HG02798 (cell line): ENCODE measurements at regions not wholly inside any gene's neighbourhood (a gene's known extent, or its start where the extent isn't known, plus 50 kb on each side); places are given as distances from the start of the nearest gene placed in this dataset.
A peak's percentile ranks its signal among the peaks of the same experiment; 100 is the strongest.

Source experiments
- ATAC-seq: cut with Tn5 transposase; IDR thresholded peaks from one replicate; pipeline ENCODE4 v1.9.1; 2021; ENCODE audit warnings: mild to moderate bottlenecking; ENCODE audit not compliant: unreplicated experiment, poor library complexity

DNA sequence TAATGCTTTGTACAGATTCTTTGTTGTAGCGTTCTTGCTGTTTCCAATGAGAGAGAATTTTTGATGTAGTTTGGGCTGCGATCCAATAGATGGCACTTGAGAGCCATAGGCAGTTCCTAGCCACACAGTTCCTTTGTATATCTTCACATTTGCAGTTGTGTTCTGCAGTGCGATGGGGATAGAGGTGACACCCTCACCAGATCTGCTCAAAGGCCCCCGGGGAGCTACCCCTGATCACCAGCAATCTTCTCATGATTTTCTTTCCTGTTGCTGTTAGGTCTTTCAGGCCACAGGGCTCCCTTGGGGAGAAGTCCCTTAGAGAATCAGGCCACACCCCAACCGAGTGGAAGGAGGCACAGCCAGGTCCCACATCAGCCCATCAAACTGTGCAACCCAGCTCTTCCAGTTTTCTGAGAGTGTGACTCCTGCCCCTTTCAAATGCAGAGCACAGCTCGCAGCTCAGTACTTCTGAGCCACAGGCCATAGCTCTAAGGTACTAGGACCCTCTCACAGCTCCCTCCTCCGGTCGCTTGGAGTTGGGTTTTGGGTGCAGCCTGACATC lies 353.7 kb downstream of the SLCO4C1 start:
- ATAC-seq = peak; percentile 83

DNA sequence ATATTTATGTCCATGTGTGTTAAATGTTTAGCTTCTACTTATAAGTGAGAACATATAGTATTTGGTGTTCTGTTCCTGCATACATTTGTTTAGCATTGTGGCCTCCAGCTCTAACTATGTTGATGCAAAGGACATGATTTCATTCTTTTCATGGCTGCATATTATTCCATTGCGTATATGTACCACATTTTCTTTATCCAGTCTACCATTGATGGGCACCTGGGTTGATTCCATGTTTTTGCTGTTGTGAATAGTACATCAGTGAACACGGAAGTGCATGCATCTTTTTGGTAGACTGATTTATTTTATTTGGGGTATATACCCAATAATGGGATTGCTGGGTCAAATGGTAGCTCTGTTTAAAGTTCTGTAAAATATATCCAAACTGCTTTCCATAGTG lies 359.0 kb downstream of the SLCO4C1 start:
- no peak for ATAC-seq

DNA sequence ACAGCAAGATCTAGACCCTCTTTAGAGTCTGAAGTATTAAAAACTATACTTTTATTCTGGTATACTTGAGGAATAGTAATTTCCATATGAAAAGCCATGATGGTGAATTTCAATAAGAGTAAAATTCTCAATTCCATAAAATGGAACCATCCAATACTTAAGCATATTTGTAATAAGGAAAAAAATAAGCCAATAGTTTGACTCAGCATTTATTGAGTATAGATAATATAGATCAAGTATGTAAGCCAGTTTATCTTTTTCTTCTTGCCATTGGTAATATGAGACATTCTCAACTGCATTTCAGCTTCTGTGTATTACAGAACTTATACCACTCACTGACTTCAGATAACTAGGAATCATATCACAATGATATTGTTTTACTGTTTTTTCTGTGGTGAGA lies 361.0 kb downstream of the SLCO4C1 start:
- no peak for ATAC-seq

DNA sequence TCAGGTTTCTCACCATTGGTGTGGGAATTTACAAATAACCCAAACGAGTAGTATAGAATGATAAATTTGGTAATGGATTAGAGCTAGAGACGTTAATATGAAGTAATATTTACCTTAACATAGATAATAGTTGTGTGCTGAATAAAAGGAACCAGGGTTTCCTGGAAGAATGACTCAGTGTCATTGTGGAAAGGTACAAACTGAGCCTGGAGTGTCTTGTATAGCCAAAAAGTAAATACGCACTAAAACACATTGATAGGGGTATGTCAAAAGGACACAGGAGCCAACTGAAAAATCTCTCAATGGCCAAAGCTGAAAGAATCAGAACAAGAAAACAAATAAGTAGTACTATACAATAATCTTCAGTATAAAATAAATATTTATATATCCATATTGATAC lies 363.5 kb downstream of the SLCO4C1 start:
- ATAC-seq = no peak

DNA sequence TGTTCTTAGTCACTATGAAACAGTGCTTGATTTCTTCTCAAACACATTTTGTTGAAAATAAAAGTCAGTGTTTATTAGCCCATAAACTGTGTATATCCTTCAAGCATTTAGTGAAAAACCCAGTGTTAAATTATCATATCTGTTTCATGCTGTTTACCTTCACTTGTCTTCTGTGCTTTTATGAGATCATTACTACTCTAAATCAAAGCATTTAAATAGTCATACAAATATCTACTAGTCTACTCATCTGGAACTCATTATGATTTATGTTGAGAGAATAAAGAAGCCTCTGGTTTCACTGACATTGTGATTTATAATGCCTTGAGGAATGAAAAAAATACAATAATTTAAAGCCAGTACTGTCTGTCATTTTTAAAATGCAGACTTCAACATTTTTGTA lies 366.5 kb downstream of the SLCO4C1 start:
- no peak for ATAC-seq

DNA sequence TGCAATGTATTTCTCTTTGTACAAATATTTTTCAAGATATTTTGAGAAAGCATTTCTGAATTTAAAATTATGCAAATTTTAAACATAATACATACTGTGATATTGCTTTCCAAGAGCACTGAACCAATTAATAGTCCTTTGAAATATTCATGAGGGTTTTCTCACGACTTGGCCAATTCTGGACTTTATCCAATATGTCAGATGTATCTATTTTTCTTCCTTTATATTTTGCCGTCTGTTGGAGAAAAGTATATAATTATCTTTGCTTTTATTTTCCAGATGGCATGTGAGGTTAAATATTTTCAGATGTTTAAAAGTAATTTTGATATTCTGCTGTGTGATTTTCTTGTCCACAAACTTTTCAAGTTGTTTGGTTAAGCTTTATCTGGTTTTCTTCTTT lies 378.9 kb downstream of the SLCO4C1 start:
- no peak for ATAC-seq

DNA sequence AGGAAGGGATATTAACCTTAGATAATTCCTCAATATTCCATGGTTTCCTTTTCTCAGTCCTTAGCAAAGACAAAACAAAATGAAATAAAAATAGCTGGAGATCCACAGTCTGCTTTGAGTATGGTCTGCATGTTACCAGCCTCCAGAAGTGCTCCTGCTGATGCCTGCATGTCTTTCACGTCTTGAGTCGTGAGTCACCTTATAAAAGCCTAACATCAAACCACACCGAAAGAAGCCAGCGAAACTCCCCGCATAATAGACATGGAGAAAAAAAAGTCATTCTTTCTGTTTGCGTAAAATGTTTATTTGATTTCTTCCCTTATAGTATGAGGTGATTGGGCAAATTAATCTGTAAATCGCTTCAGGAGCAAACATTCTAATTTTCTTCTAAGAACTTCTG lies 380.5 kb downstream of the SLCO4C1 start:
- no peak for ATAC-seq

DNA sequence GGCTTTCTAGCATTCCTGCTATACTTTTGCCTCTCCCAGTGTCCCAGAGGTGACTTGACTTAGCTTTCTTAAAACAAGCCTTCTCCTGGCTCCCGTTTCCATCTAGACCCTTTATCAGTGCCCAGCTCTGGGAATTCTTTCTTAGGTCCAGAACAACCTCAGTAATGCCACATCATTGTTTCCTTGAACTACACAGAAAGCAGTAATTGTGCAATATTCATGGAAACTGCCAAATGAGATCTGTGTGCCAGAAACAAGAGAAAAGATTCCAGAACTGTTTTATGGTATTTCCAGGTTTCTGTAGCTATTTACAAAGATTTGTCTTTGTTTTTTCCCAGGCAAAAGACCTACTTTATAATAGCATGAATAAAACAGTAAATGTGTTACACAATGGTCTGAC lies 391.3 kb downstream of the SLCO4C1 start:
- no peak for ATAC-seq

DNA sequence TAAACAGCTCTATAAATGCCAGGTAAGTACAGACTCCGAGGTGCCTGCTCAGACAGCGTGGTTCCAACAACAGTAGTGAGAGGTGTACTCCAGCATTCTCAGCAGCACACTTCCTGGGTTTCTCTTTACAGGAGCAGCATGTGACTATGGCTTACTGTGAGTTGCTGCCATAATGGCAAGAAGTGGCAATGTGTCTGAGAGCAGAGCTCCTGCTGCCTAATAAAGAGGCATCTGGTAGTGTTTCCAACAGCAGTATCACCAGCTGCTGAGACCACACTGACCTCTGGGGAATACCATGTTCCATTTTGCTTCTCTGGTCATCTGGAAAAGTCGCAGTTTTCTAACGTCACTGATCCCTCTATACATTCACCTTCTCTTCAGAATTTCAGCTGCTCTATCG lies 398.2 kb downstream of the SLCO4C1 start:
- ATAC-seq = peak; percentile 37

DNA sequence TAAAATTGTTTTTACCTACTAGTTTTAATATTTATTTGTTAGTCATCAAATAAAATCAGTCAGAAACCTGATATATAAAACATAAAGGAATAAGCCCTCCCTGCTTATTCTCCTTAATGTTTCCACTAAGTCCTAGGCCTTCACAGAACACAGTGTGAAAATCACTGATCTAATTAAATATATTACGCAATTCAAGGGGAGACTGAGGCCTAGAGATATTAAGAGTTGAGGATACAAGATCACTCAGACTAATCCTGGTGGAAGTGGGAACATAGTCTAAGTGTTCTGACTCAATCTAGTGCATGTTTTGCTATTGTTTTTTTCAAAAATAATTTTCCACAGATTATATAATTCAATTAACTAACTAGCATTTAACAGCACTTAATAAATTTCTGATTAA lies 401.1 kb downstream of the SLCO4C1 start:
- no peak for ATAC-seq

DNA sequence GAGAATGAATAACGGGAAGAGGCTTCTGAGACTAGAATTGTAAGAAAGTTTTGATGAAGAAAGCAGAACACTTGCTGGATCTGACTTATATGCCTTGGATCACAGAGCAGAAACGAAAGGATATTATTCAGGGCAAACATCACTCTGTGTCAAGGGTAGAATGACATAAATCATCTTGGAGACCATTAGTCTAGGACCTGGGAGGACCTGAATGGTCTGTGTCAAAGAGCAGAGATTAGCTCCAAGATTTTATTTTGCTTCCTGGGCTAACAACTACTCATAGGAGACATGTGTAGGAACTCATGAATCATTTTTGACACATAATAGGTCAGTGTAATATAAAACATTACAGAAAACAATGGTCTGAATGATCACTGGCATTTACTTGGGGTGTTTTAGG lies 417.9 kb downstream of the SLCO4C1 start:
- ATAC-seq = no peak

DNA sequence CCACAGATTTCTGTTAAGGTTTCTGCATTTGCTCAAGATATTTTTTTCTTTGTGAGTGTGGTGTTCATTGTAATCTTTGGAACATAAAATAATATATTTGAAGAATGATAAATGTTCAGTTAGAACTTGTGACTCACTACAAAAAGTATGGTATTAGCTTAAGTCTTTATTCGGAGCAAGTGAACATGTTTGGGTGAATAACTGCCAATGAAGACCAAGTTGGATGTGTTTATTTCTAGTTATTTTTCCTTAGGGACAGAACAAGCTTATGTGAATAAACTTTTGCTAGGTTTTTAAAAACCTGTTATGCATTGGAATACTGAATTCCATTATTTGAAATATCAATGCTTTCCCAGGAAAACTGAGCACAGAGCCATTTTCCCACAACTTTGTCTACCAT lies 418.6 kb downstream of the SLCO4C1 start:
- no peak for ATAC-seq

DNA sequence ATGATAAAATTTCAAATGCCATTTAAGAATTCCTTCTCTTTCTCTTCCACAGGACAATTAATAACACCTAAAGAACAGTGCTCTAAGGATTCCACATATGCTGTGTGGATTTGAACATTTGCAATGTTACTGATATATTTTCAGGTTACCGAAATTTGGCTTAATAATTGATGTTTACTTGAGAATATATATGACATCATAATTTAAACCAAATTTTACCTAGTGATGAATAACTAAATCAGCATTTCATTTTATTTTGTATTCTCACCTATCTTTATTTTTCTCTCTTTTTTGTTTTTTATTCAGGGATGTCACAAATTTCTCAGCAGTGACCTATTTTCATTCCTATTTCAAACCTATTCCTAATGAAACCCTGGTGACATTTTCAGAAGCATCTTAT lies 429.6 kb downstream of the SLCO4C1 start:
- no peak for ATAC-seq

DNA sequence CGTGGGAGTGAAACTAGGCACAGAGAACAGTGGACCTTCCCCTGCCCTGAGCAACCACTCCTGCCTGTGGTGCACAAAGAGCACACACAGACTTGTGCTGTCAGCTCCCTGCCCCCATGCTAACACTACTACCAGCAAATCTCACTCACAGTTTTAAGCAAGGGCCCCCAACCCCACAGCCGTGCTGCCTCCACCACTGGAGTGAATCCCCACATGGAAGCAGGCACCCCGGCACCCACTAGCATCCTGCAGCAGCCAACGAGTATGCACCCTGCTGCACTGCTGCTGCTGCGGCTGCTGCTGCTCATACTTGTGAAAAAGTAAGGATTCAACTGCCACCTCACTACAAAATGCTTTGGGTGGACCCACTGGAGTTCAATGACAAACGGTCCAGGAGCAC lies 435.5 kb downstream of the SLCO4C1 start:
- no peak for ATAC-seq

DNA sequence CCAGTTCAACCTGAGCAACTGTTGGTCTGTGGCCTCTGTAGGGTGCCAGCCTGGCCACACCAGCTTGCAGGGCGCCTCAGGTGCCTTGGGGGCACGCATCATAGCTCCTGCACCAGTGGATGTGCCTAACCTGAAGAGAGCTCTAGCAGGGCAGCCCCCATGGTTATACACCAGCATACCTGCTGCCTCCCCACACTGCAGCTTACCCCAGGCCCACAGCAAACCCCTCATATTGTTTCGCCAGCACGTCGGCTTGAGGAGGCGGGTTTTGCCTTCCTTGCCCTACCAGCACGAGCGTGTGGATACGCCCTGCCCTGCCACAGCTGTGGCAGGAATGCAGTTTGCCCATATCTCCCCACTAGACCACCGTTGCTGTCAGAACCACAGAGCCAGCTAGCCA lies 435.9 kb downstream of the SLCO4C1 start:
- no peak for ATAC-seq

DNA sequence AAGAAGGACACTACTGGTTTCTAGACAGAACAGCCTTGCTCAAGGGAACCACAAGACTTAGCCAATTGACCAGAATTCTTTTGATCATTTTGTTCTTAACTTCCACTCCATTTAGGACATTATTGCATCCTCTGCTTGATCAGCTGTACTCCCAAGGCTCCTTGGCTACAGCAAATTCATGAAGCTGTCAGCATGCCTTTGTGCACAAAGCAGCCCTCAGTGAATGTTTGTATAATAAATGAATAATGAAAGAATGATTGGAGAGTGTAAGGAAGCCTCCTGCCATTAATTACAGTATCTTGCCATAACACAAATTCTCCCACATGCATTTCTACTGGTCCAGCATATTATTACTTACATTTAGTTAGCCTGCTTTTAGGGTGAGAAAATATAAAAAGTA lies 449.6 kb downstream of the SLCO4C1 start:
- no peak for ATAC-seq

DNA sequence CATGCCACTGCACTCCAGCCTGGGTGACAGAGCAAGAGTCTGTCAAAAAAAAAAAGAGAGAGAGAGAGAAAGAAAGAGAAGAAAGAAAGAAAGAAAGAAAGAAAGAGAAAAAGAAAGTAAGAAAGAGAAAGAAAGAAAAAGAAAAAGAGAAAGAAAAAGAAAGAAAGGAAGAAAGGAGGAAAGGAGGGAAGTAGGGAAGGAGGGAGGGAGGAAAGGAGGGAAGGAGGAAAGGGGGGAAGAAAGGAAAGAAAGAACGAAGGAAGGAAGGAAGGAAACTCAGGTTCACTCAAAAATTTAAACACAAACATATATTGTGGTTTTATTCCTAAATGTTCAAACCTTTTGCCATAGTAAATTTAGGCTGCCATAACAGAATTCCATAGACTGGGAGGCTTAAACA lies 453.0 kb downstream of the SLCO4C1 start:
- no peak for ATAC-seq

DNA sequence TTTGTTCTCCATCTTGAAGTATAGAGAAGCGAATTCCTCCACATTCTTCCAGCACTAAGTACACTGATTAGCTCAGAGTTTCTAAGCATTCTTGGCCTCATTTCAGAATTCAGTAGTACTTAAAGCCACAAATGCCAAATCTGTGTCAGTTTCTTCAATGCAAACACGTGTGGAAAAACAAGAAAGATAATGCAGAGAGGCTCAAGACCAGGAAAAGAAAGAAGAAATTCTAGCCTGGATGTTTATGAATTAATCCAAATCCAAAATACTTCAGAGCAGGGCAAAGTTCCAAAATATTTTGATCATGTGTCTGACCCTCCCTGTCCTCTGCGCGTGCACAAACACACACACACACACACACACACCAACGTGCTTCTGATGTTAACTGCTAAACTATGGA lies 457.6 kb downstream of the SLCO4C1 start:
- no peak for ATAC-seq

DNA sequence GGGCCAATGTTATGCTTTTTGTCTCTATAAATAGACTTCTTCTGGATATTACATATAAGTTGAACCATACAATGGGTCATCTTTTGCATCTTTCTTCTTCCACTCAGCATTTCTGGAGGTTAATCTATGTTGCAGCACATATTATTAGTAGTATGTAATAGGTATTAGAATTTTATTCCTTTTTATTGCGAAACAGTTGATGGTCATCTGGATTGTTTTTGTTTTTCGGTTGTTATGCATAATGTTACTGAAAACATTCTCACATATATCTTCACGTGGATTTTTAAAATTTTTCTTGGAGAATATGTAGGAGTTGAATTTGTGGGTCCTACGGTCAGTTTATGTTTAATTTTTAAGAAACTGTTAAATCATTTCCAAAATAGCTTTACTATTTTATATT lies 466.8 kb downstream of the SLCO4C1 start:
- no peak for ATAC-seq

DNA sequence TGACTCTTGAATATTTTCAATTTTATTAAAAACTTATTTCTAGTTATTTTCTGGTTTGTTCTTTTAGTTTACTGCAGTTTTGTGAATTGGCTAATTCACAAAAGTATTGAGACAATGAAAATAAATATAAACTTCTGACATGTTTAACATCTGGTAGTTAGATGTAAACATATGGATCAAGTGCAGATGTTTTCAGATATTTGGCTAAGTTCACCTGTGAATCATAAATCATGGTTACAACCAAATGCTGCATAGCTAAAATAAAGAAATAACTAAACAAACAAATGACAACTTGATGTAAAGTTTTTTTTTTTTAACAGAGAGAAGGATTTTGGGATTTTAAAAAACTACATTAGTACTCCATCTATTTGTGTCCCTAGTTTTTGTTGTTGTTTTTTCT lies 484.6 kb downstream of the SLCO4C1 start:
- no peak for ATAC-seq

DNA sequence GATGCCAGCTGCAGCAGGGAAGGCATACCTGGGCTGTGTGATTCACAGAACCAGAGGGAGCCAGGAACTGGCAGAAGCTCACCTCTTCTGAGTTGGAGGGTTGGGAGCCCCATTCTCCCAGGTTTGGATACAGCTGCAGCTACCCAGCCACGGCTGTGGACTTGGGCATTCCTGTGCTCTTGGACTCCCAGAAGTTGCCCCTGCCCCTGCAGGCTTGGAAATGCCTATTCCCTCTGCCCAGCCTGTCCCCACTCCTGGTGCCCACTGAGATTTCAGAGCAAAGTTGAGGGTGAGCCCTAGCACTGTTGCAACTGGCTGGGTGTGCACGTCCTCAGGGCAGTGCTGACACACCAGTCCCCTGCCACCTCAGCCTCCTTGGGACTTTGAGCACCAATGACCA lies 489.7 kb downstream of the SLCO4C1 start:
- no peak for ATAC-seq

DNA sequence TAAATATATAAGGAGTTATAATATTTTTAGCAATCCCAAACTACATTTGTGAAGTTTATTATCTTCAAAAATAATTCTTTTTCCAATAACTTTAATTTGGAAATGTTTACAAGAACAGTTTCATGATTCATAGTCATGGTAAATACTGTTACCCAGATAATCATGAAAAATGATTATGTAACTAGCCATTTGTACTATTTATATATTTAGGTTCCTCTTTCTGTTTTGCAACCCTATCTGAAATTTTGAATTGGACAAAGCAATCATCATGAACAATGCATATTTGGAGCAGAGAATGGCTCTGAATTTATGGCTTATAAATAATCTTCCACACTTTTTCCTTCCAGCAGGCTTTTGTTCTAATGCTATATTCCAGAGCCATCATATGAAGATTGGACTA lies 499.7 kb downstream of the SLCO4C1 start:
- no peak for ATAC-seq

DNA sequence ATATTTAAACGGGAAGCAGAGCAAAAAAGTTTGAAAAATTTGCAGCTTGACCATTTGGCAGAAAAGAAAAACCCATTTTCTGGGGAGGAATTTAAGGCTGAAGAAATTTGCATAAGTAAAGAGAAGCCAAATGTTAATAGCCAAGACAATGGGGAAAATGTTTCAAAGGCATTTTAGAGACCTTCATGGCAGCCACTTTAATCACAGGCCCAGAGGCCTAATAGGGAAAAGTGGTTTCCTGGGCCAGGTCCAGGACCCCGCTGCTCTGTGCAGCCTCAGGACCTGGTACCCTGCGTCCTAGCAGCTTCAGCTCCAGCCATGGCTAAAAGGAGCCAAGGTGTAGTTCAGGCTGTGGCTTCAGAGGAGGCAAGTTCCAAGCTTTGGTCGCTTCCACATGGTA lies 507.3 kb downstream of the SLCO4C1 start:
- no peak for ATAC-seq
